HG03439 (cell line): ENCODE measurements at regions not wholly inside any gene's neighbourhood (a gene's known extent, or its start where the extent isn't known, plus 50 kb on each side); places are given as distances from the start of the nearest gene placed in this dataset.
"Not testable (repeated sequence)": the region's sequence is repeated elsewhere in the genome, so short reads cannot be mapped to it uniquely, and the experiment has no call there.

ENCODE experiments used
- ATAC-seq: cut with Tn5 transposase; IDR thresholded peaks from one replicate; pipeline ENCODE4 v1.9.1; 2021; ENCODE audit warnings: mild to moderate bottlenecking, moderate library complexity; ENCODE audit not compliant: unreplicated experiment

- ATAC-seq: no peak
Observed at GRCh38 chr7:24049296-24049695, 234.7 kb upstream of the NPY start.

GRCh38 chr7:24050991-24051560 lies 232.9 kb upstream of the NPY start:
- ATAC-seq: no peak

- no peak for ATAC-seq
Observed at GRCh38 chr7:24051651-24052050, 232.3 kb upstream of the NPY start.

- ATAC-seq: no peak
Observed at GRCh38 chr7:24052572-24053260, 231.3 kb upstream of the NPY start.

GRCh38 chr7:24054236-24054635 lies 229.8 kb upstream of the NPY start:
- no peak for ATAC-seq

GRCh38 chr7:24057243-24057642 lies 226.7 kb upstream of the NPY start:
- no peak for ATAC-seq

GRCh38 chr7:24058953-24059352 lies 225.0 kb upstream of the NPY start:
- ATAC-seq: no peak

- ATAC-seq: no peak
Observed at GRCh38 chr7:24059775-24060174, 224.2 kb upstream of the NPY start.

GRCh38 chr7:24063721-24064120 lies 220.3 kb upstream of the NPY start:
- no peak for ATAC-seq

GRCh38 chr7:24069751-24070150 lies 214.2 kb upstream of the NPY start:
- ATAC-seq: no peak

- ATAC-seq: no peak
Observed at GRCh38 chr7:24073651-24074420, 210.2 kb upstream of the NPY start.

GRCh38 chr7:24075426-24075810 lies 208.6 kb upstream of the NPY start:
- no peak for ATAC-seq

- no peak for ATAC-seq
Observed at GRCh38 chr7:24082826-24083225, 201.2 kb upstream of the NPY start.

- no peak for ATAC-seq
Observed at GRCh38 chr7:24102988-24103387, 181.0 kb upstream of the NPY start.

- ATAC-seq: no peak
Observed at GRCh38 chr7:24108906-24109376, 175.0 kb upstream of the NPY start.

- no peak for ATAC-seq
Observed at GRCh38 chr7:24110056-24110455, 173.9 kb upstream of the NPY start.

- ATAC-seq: no peak
Observed at GRCh38 chr7:24113506-24113905, 170.5 kb upstream of the NPY start.

GRCh38 chr7:24115661-24116060 lies 168.3 kb upstream of the NPY start:
- no peak for ATAC-seq

GRCh38 chr7:24117903-24118499 lies 166.0 kb upstream of the NPY start:
- not testable (repeated sequence) for ATAC-seq

GRCh38 chr7:24119852-24120251 lies 164.1 kb upstream of the NPY start:
- no peak for ATAC-seq

- no peak for ATAC-seq
Observed at GRCh38 chr7:24123076-24123475, 160.9 kb upstream of the NPY start.

GRCh38 chr7:24125765-24126164 lies 158.2 kb upstream of the NPY start:
- ATAC-seq: no peak
